Lower leg skin (tissue), 4 donors: ENCODE measurements at regions not wholly inside any gene's neighbourhood (a gene's known extent, or its start where the extent isn't known, plus 50 kb on each side); places are given as distances from the start of the nearest gene placed in this dataset.

Experiments used
- DNase-seq, 2 donors: peaks; one replicate each; pipeline ENCODE4 v3.0.0-alpha.2; 2019; ENCODE audit warnings: low spot score in 2 of 2
- H3K4me3 ChIP-seq: fragments of 200-600 bp; sonication (generic); 2 replicates; pipeline ENCODE4 v1.5.1; 2017; ENCODE audit warnings: mild to moderate bottlenecking, low read depth; ENCODE audit not compliant: poor library complexity, severe bottlenecking
- POLR2A ChIP-seq, 2 donors: fragments of 450-650 bp; IDR thresholded peaks; one replicate each; pipeline ENCODE4 v1.6.1; 2016 to 2017; ENCODE audit warnings: antibody characterized with exemption in 2 of 2, mild to moderate bottlenecking in 1 of 2, moderate library complexity in 1 of 2
- WGBS, 2 donors: methylation state at CpG; one replicate each; pipeline ENCODE4 v1.1.5; 2018; 5-methylcytosine and 5-hydroxymethylcytosine counted together
- intact Hi-C: fragments of 100-400 bp; cut with DNase I; formaldehyde crosslinking; loops from one replicate; pipeline ENCODE4 v1.15.0; 2023; ENCODE audit warnings: low total_unique reads
- TF ChIP-seq, protein P1 (sequence below), 3 donors: fragments of 450-650 bp; IDR thresholded peaks; one replicate each; pipeline ENCODE4 v1.5.1; 2016; ENCODE audit warnings: antibody characterized with exemption in 3 of 3, mild to moderate bottlenecking in 3 of 3, moderate library complexity in 2 of 3

DNA sequence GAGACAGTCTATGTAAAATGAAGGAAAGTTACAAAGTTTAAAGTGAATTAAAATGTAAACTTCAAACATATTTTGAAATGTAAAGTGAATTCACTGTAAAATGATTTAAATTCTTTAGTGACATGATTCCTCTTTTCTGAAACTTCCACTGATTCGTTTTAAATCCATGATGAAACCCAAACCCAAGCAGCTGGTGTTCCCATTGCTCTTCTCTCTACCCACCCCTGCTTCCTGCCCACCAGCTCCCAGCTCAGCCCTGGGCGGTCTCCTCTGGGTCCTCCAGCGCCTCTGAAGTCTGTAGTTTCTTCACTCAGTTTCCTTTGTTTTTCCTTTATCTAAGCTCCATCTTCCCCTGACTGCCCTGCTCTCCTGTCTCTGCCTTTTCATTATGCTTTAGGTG, 175.9 kb downstream of the SNX10 start:
- no peak for DNase-seq
- intact Hi-C loops, result no loop called here
- 69 to 83% methylated on average over 3 of the region's 3 CpGs for WGBS, 2 donors
- no peak overlapping the region for H3K4me3 ChIP-seq
- TF ChIP-seq, protein P1, sequence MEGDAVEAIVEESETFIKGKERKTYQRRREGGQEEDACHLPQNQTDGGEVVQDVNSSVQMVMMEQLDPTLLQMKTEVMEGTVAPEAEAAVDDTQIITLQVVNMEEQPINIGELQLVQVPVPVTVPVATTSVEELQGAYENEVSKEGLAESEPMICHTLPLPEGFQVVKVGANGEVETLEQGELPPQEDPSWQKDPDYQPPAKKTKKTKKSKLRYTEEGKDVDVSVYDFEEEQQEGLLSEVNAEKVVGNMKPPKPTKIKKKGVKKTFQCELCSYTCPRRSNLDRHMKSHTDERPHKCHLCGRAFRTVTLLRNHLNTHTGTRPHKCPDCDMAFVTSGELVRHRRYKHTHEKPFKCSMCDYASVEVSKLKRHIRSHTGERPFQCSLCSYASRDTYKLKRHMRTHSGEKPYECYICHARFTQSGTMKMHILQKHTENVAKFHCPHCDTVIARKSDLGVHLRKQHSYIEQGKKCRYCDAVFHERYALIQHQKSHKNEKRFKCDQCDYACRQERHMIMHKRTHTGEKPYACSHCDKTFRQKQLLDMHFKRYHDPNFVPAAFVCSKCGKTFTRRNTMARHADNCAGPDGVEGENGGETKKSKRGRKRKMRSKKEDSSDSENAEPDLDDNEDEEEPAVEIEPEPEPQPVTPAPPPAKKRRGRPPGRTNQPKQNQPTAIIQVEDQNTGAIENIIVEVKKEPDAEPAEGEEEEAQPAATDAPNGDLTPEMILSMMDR (IDR thresholded peaks at IDR 0.05), result no peak
- TF ChIP-seq POLR2A (IDR thresholded peaks at IDR 0.05), result no peak

DNA sequence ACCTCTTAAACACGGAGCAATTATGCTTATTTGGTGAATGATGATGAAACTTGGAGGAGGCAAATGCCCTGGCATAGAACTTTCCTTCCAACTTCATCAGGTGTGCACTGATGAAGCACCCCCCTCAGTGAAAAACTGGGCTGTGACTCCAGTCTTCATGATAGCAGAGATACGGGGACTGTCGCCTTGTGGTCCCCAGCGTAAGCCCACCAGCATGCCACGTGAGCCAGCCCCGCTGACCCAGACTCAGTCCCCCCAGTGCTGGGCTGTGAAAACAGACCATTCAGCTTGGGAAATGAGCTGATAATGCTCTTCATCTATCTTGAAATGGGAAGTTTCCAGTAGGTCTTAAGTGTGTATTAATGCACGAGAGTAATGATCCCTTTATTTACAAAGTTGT, 177.0 kb downstream of the SNX10 start:
- no peak for DNase-seq
- 94 to 96% methylated on average over 7 of the region's 7 CpGs for WGBS, 2 donors
- no peak overlapping the region for H3K4me3 ChIP-seq
- intact Hi-C loops, result no loop called here
- no peak for TF ChIP-seq POLR2A (IDR thresholded peaks at IDR 0.05)
- TF ChIP-seq, protein P1 (IDR thresholded peaks at IDR 0.05), result no peak

DNA sequence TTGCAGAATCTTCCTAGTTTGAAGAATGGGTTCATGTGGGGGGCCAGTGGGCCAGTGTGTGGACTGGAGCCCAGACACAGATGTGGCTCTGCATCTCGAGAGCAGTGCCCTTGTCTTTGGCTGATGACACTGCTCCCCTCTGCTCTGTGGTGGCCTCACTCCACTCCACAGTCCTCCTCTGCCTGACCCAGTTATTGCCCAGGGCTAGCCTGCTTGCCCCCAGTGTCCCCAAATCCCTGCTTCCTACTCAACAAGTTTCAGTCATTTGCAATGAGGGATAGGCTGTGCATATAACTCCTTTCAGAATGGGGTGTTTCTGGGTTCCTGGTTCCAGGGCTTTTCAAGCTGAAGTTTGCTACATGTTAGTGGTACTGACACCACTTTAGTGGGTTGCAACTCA, 177.5 kb downstream of the SNX10 start:
- no peak for TF ChIP-seq POLR2A (IDR thresholded peaks at IDR 0.05)
- no peak overlapping the region for H3K4me3 ChIP-seq
- intact Hi-C loops, result no loop called here
- DNase-seq, result no peak
- WGBS, 2 donors, result 90 to 95% methylated on average over 1 of the region's 1 CpG

DNA sequence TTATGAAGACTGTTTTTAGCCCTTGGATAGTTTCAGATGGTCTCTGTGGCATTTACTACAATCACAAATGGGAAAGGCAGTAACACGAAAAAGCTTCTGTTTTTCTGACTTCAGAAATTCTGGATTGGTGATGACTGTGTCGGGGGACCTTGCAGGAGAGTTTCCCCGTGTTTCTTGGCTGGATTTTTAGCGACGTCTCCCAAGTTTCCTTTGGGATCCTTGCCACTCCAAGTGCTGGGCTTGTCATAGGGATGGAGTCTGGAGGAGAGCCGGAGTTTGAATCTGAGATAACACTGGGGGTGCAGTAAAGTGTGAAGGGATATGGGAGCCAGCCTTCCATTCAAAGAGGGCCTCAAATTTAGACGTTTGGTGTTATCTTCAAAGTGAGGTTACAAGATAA, 179.0 kb downstream of the SNX10 start:
- intact Hi-C loops, result no loop called here
- no peak overlapping the region for H3K4me3 ChIP-seq
- TF ChIP-seq, protein P1 (IDR thresholded peaks at IDR 0.05), result no peak
- TF ChIP-seq POLR2A (IDR thresholded peaks at IDR 0.05), result no peak
- DNase-seq, result no peak
- WGBS, 2 donors, result 74 to 83% methylated on average over 7 of the region's 7 CpGs

DNA sequence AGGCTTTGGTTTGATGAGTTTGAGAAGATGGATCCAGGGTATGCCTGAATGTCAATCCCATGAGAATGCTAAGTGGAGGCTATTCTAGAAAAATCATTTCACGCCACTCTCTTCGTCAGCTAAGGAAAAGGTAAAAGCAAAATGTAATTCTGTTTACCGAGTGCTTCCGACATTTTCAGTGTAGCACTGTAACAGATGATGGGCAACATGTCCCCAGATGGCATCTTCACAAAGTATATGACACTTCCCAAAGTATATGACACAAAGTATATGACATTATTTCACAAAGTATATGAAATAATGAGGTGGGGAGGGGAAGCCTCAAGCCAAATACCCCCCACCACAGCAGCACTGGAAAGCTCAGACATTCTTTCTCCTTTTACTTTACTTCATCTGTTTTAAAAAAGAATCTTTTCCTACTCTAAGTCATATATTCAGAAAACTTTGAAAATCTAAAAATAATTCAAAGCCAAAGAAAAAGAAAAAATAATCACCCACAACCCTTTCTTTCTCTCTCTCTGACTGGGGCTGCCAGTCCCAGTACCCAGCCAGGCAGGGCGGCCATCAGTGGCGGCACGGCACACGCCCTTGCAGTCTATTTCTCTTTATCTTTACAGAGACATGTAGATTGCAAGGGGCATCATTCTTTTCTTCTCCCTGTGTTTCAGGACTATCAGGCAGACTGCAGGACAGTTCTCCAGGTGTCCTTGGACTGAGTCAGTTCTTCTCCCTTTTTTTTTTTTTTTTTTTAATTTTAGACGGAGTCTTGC, 179.8 kb downstream of the SNX10 start:
- WGBS, 2 donors, result 92 to 95% methylated on average over 9 of the region's 9 CpGs
- no peak overlapping the region for H3K4me3 ChIP-seq
- intact Hi-C loops, result no loop called here
- DNase-seq, result peak in 1 of 2 donors; percentile 1
- no peak for TF ChIP-seq POLR2A (IDR thresholded peaks at IDR 0.05)
- TF ChIP-seq, protein P1 (IDR thresholded peaks at IDR 0.05), result no peak

DNA sequence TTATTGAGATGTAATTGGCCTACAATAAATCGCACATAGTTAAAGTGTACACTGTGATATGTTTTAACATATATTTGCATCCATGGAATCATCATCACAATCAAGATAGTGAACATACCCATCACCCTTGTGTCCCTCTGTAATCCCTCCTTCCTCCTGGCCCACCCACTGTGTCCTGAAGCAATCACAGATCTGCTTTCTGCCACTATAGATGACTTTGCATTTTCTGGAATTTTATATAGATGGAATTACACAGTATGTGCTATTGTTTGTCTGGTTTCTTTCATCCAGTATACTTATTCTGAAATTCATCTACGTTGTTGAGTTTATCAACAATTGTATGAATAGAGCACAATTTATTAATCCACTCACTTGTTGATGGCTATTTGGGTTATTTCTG, 181.3 kb downstream of the SNX10 start:
- no peak for TF ChIP-seq POLR2A (IDR thresholded peaks at IDR 0.05)
- TF ChIP-seq, protein P1 (IDR thresholded peaks at IDR 0.05), result no peak
- WGBS, 2 donors, result 92 to 94% methylated on average over 2 of the region's 2 CpGs
- H3K4me3 ChIP-seq, result no peak overlapping the region
- intact Hi-C loops, result no loop called here
- no peak for DNase-seq
